BLaER1 (cell line): ENCODE measurements at regions not wholly inside any gene's neighbourhood (a gene's known extent, or its start where the extent isn't known, plus 50 kb on each side); places are given as distances from the start of the nearest gene placed in this dataset.

Experiments
- H3K27ac ChIP-seq: shearing (Covaris generic); formaldehyde crosslinking; 2 replicates; pipeline ENCODE4 v1.8.1; 2022
- H3K27me3 ChIP-seq: shearing (Covaris generic); formaldehyde crosslinking; 2 replicates; pipeline ENCODE4 v1.8.1; 2022
- H3K36me3 ChIP-seq: shearing (Covaris generic); formaldehyde crosslinking; 2 replicates; pipeline ENCODE4 v1.8.1; 2022
- H3K4me1 ChIP-seq: shearing (Covaris generic); formaldehyde crosslinking; 2 replicates; pipeline ENCODE4 v1.8.1; 2022
- H3K4me2 ChIP-seq: shearing (Covaris generic); formaldehyde crosslinking; 2 replicates; pipeline ENCODE4 v1.8.1; 2022
- H3K4me3 ChIP-seq: shearing (Covaris generic); formaldehyde crosslinking; 2 replicates; pipeline ENCODE4 v1.8.1; 2022
- H3K9ac ChIP-seq: shearing (Covaris generic); formaldehyde crosslinking; 2 replicates; pipeline ENCODE4 v1.8.1; 2022
- H3K9me3 ChIP-seq: shearing (Covaris generic); formaldehyde crosslinking; 2 replicates; pipeline ENCODE4 v1.8.1; 2022
- H4K20me1 ChIP-seq: shearing (Covaris generic); formaldehyde crosslinking; 2 replicates; pipeline ENCODE4 v1.8.1; 2022
- Cebpa-rat ChIP-seq: shearing (Covaris generic); IDR thresholded peaks from 2 replicates; pipeline ENCODE4 v1.8.1; 2022

DNA sequence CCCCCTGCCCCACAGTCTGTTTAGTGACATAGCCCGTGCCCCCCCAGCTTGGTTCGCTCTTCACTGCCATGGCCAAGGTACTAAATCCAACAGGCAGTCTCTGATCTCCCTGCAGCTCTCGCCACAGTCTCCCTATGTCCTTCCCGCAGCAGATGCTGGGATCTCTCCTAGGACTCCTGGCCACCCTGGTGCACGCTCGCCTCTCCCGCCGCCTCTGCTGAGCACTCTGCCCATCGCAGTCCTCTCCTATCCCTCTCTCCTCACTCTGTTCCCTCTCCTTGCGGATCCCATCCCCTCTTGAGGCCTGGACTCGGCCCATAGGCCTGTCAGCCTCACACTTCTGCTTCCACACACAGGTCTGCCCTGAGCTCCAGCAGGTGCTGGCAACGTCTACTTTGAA, 204.8 kb upstream of the TCERG1L start:
- Histone ChIP-seq H3K27me3 (no peaks in the 10 kb centered on the region), H4K20me1 (no peaks in the 10 kb centered on the region), H3K27ac (no peak overlapping the region), H3K4me1 (peaks cover 4% of the 10 kb centered on the region; the same call in 1 of the 2 replicates), H3K9ac (no peak overlapping the region), H3K4me2 (no peak overlapping the region), H3K4me3 (no peak overlapping the region), H3K9me3 (peaks cover 10% of the 10 kb centered on the region), H3K36me3 (no peaks in the 10 kb centered on the region)
- TF ChIP-seq Cebpa-rat: no peak

- H3K4me3 ChIP-seq: no peak overlapping the region
- H4K20me1 ChIP-seq: no peaks in the 10 kb centered on the region
- peaks cover 4% of the 10 kb centered on the region; the same call in 1 of the 2 replicates for H3K4me1 ChIP-seq
- no peaks in the 10 kb centered on the region for H3K27me3 ChIP-seq
- TF ChIP-seq Cebpa-rat: no peak
- no peak overlapping the region for H3K27ac ChIP-seq
- no peaks in the 10 kb centered on the region for H3K36me3 ChIP-seq
- no peak overlapping the region for H3K9ac ChIP-seq
- H3K9me3 ChIP-seq: no peaks in the 10 kb centered on the region
- no peak overlapping the region for H3K4me2 ChIP-seq
These were observed 206.3 kb upstream of the TCERG1L start for GRCh38 chr10:131517781-131518180.

GRCh38 chr10:131519723-131520605, 208.4 kb upstream of the TCERG1L start:
- Histone ChIP-seq H3K9me3 (peaks cover 13% of the 10 kb centered on the region), H3K4me1 (peaks cover 4% of the 10 kb centered on the region; the same call in 1 of the 2 replicates), H3K36me3 (no peaks in the 10 kb centered on the region), H3K27me3 (no peaks in the 10 kb centered on the region), H3K4me2 (no peak overlapping the region), H4K20me1 (no peaks in the 10 kb centered on the region), H3K9ac (no peak overlapping the region), H3K4me3 (no peak overlapping the region), H3K27ac (no peak overlapping the region)
- no peak for TF ChIP-seq Cebpa-rat

DNA sequence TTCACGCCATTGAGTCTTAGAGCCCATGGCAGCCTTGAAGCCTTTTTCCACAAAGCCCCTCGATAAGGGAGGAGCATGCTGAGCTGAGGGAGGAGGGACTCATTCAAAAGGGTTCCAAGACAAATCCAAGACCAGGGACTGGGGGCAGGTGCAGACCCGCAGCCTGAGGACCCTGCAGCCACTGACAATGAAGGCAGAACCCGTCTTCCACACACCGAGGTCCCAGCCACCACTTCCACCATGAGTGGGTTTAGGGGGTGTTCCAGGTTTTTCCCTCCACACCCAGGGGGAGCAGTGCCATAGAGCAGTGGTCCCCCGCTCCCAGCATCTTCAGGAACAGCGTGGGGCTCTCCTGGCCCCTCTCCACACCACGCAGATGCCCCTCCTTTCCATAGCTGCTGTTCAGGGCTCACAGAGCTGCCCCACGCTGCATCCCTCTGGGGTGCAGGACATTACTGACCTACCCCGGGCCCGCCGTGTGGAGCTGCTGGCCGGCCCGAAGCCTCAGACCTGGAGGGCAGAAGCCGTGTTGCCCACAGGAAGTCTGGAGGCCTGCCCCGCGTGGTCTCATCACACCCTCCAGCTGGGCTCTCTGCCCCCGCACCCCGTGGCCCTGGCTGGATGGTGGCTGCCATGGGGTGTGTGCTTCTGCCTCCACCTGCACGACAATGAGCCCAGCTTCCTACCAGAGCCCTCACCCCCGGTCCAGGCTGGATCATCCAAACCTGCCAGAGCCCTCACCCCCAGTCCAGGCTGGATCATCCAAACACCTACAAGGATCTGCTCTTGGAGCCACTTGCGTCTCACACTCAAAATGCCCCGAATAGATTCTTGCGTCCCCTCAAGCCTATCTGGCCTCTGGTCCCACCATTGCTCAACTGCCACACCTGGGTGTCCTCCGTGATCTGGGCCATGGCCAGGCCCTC, 220.0 kb upstream of the TCERG1L start:
- Histone ChIP-seq H3K36me3 (no peaks in the 10 kb centered on the region), H4K20me1 (no peaks in the 10 kb centered on the region), H3K27ac (no peak overlapping the region), H3K27me3 (no peaks in the 10 kb centered on the region), H3K4me3 (no peak overlapping the region), H3K4me1 (peaks cover 6% of the 10 kb centered on the region; the same call in 1 of the 2 replicates), H3K9me3 (no peaks in the 10 kb centered on the region), H3K4me2 (no peak overlapping the region), H3K9ac (no peak overlapping the region)
- no peak for TF ChIP-seq Cebpa-rat

DNA sequence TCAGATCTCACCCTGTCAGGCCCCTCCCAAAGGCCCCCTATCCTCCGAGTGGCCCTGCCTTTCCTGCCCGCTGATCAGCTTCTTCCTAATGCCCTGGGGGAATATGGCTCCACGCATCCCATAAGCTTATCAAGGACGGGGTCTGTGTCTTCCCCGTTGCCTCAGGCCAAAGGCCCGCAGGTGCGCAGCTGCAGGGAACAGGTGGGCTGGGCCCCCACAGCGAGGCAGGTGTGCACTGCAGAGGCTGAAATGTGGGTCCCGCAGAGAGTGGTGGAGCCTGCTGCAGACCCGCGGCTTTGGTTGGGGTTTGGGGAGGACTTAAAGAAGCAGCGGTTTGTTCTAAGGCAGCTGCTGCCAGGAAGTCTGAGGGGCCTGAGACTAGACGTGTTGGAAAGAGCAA, 220.8 kb upstream of the TCERG1L start:
- Histone ChIP-seq H3K4me1 (peaks cover 6% of the 10 kb centered on the region; the same call in 1 of the 2 replicates), H3K9ac (no peak overlapping the region), H3K27me3 (no peaks in the 10 kb centered on the region), H3K9me3 (no peaks in the 10 kb centered on the region), H3K4me3 (no peak overlapping the region), H3K4me2 (no peak overlapping the region), H3K36me3 (no peaks in the 10 kb centered on the region), H4K20me1 (no peaks in the 10 kb centered on the region), H3K27ac (no peak overlapping the region)
- TF ChIP-seq Cebpa-rat: no peak

DNA sequence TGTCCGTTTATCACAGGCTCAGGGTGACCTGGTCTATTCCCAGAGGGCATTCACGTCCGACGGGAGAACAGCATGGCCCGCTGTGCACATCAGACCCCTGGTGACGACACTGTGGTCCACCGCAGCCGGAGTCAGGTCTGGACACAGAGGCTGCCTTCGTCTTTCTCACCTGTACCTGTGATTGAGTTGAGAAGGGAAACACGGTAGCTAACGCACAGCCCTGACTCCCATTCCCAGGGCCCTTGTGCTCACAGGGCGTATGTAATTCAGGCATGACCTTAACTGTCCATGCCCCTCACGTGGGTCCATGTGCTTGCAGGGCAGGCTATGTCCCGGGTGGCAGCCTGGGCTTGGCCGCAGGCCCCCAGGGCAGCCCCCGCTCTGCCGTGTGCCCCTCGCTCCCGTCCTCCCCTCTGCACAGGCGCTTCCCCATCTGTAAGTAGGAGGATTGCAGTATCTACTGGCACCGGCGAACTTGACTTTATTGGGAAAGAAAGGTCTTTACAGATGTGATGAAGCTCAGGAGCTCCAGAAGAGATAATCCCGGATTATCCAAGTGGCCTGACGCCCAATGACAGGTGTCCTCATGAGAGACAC, 221.3 kb upstream of the TCERG1L start:
- H3K4me1 ChIP-seq: peaks cover 6% of the 10 kb centered on the region; the same call in 1 of the 2 replicates
- no peak for TF ChIP-seq Cebpa-rat
- H3K9ac ChIP-seq: no peak overlapping the region
- H3K27me3 ChIP-seq: no peaks in the 10 kb centered on the region
- H3K36me3 ChIP-seq: no peaks in the 10 kb centered on the region
- no peak overlapping the region for H3K4me2 ChIP-seq
- H4K20me1 ChIP-seq: no peaks in the 10 kb centered on the region
- H3K27ac ChIP-seq: no peak overlapping the region
- H3K4me3 ChIP-seq: no peak overlapping the region
- H3K9me3 ChIP-seq: no peaks in the 10 kb centered on the region

DNA sequence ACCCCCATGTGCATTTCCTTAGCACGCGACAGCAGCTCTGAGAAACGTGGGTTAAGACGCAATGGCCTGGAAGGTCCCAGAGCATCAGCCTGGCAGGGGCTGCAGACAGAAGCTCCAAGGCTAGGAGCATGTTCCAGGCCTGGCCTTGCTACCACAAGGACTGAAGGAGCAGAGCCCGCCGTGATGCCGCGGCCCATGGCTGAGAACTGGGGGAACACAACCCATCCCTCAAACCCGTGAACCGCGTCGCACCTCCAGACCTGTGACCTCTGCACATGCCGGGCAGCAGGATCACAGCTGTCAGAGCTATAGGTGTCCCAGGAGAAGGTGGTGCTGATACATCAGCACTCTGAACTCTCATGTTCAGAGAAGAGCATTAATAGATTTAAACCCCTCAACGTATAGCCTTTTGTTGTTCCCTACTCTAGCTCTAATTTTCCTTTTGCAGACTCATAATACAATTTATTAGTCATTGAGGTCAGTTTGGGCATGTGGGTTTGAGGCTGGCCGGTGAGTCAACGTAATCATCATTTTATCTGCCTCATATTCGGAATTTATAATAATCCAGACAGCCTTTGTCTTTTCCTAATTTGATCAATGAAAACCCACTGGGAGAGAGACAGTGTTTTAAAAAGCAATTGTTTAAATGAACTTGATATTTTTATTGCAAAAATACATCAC, 222.5 kb upstream of the TCERG1L start:
- H3K9me3 ChIP-seq: no peaks in the 10 kb centered on the region
- H4K20me1 ChIP-seq: no peaks in the 10 kb centered on the region
- H3K4me3 ChIP-seq: no peak overlapping the region
- H3K4me2 ChIP-seq: no peak overlapping the region
- H3K9ac ChIP-seq: no peak overlapping the region
- H3K36me3 ChIP-seq: no peaks in the 10 kb centered on the region
- TF ChIP-seq Cebpa-rat: no peak
- no peak overlapping the region for H3K27ac ChIP-seq
- peaks cover 6% of the 10 kb centered on the region; the same call in 1 of the 2 replicates for H3K4me1 ChIP-seq
- no peaks in the 10 kb centered on the region for H3K27me3 ChIP-seq

- TF ChIP-seq Cebpa-rat: no peak
- no peak overlapping the region for H3K27ac ChIP-seq
These were observed 223.3 kb upstream of the TCERG1L start for GRCh38 chr10:131534836-131535235.

DNA sequence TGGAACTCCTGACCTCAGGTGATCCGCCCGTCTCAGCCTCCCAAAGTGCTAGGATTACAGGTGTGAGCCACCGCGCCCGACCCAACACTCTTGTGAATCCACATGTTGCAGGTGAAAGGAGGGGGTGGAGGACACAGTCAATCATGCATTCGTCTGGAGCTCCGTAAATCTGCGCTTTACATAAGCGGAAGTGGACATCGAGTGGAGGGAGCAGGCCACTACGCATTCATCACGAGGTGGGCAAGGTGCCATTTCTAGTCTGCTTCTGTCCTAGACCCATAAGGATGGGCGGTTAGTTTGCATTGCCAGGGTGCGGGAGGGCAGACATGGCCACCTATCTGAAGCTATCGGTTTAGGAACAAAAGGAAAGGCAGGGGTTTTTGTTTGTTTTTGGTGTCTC, 225.2 kb upstream of the TCERG1L start:
- no peak for TF ChIP-seq Cebpa-rat
- Histone ChIP-seq H3K4me2 (no peak overlapping the region), H3K9ac (no peak overlapping the region), H3K9me3 (peaks cover 5% of the 10 kb centered on the region; the same call in 1 of the 2 replicates), H3K27me3 (no peaks in the 10 kb centered on the region), H3K4me3 (no peak overlapping the region), H3K27ac (no peak overlapping the region), H3K4me1 (no peaks in the 10 kb centered on the region), H3K36me3 (no peaks in the 10 kb centered on the region), H4K20me1 (no peaks in the 10 kb centered on the region)

More at GRCh38 chr10:131534836-131535235, 223.3 kb upstream of the TCERG1L start:
- Histone ChIP-seq H3K9ac (no peak overlapping the region), H3K9me3 (no peaks in the 10 kb centered on the region), H3K36me3 (no peaks in the 10 kb centered on the region), H3K4me1 (peaks cover 5% of the 10 kb centered on the region; the same call in 1 of the 2 replicates), H4K20me1 (no peaks in the 10 kb centered on the region), H3K4me2 (no peak overlapping the region), H3K27me3 (no peaks in the 10 kb centered on the region), H3K4me3 (no peak overlapping the region)
